HG03521 (cell line): ENCODE measurements at regions not wholly inside any gene's neighbourhood (a gene's known extent, or its start where the extent isn't known, plus 50 kb on each side); places are given as distances from the start of the nearest gene placed in this dataset.
"Not testable (repeated sequence)": the region's sequence is repeated elsewhere in the genome, so short reads cannot be mapped to it uniquely, and the experiment has no call there.

Source experiments
- ATAC-seq: cut with Tn5 transposase; IDR thresholded peaks from one replicate; pipeline ENCODE4 v1.9.1; 2021; ENCODE audit warnings: mild to moderate bottlenecking, moderate library complexity; ENCODE audit not compliant: unreplicated experiment

GRCh38 chr14:86064595-86064994 lies 534.7 kb downstream of the FLRT2 start:
- not testable (repeated sequence) for ATAC-seq

DNA sequence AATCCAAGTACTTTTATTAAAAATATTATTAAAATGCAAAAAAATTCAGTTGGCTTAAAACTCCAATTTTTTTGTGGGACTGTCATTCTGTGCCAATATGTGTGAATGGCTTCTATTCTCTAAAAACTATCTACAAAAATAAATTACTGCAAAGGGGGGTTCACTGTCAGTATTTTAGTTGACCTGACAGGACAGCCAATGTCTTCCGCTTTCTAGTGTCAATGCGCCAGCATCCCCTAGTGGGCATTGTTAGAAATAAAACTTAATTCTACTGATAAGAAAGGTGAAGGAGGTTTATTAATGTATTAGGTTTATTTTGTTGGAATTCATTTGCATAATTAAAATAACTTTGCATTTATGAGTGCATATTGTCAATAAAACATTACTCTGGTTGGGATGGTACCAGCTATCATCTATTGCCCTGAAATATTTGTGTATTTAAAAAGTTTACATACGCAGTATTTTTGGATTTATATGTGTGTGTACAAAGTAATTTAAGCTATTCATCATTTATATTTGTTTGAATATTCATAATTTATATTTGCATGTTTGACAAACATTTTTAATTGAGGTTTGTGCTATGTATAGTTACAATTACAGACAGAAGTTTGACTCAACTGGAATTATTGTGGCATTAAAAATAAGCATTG lies 527.2 kb downstream of the FLRT2 start:
- no peak for ATAC-seq

DNA sequence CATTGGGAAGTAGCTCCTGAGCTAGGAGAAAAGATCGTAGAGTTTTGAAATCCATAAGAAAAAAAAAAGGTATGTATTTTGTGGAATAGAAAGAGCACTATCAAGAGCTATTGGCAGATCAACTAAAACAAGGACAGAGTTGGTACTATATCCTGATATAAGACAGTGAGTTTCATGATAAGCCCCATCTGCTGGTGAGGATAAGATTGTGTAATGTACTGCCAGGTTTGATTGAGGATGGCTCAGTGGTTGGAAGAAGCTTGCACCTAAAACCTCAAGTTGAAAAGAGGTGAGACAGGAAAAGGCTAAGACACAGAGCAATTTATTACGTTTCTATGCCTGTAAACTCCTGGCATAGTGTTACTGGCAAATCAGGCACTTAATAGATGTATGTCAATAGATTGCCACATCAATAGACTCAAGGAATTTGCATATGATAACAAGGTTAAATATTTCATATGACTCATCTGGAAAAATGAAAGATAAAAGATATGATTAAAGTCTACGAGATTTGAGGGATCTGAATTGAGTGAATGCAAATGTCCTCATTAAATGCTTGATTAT lies 525.6 kb downstream of the FLRT2 start:
- ATAC-seq = no peak

GRCh38 chr14:86052868-86053267 lies 522.9 kb downstream of the FLRT2 start:
- ATAC-seq = no peak

DNA sequence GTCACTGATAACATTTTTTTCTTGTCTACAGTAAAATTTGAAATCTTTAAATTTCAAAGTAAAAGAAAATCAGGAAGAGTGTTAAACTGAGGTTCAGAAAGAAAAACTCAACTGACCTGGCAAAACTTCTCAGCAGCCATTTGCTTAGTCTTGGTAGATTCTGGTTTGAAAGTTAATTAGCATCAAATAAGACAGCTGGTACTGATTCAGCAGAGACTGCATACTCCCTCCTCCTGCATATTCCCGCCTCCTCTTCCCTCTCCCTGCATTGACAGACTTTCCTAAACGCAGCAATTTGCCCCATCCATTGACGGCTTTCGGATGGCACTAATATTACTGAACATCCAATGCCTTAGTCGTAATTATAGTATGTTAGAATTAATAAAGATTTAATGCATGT lies 520.8 kb downstream of the FLRT2 start:
- no peak for ATAC-seq

- no peak for ATAC-seq
Observed at GRCh38 chr14:86050072-86050683, 520.2 kb downstream of the FLRT2 start.

DNA sequence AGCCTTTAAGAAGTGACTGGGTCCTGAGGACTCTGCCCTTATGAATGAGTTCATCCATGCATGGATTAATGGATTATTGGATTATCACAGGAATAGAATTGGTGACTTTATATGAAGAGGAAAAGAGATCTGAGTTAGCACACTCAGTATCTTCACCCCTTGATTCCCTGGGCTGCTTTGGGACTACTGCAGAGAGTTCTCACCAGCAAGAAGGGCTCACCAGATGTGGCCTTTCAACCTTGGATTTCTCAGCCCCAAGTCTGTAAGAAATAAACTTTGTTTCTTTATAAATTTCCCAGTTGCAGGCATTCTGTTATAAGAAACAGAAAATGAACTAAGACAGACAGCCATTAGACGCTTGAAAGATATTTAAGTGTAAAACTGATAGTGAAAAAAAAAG lies 509.2 kb downstream of the FLRT2 start:
- no peak for ATAC-seq

DNA sequence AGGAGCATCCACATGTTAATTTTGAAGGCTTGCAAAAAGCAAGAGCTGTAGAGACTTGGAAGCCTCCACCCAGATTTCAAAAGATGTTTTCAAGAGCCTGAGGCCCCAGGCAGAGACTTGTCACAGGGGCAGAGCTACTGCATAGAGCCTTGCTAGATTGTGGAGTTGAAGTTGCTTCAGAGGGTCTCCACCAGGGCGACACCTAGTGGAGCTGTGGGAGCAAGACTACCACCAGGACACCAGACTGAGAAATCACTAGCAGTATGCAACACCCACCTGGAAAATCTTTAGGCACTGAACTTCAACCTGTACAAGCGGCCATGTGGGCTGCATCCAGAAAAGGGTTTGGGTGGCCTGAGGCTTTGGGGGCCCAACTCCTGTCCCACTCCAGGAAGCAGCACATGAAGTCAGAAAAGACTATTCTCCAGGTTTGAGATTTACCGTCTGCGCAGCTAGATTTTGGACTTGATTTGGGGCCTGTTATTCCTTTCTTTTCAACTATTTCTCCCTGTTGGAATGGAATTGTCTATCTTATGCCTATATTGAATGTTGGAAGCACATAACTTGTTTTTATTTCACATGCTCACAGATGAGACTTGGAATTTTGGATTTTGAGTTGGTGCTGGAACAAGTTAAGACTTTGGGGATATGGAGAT lies 508.6 kb downstream of the FLRT2 start:
- ATAC-seq = peak; percentile 54

GRCh38 chr14:86035882-86036281 lies 505.9 kb downstream of the FLRT2 start:
- ATAC-seq = peak; percentile 53

- ATAC-seq = no peak
Observed at GRCh38 chr14:86027990-86028389, 498.0 kb downstream of the FLRT2 start.

DNA sequence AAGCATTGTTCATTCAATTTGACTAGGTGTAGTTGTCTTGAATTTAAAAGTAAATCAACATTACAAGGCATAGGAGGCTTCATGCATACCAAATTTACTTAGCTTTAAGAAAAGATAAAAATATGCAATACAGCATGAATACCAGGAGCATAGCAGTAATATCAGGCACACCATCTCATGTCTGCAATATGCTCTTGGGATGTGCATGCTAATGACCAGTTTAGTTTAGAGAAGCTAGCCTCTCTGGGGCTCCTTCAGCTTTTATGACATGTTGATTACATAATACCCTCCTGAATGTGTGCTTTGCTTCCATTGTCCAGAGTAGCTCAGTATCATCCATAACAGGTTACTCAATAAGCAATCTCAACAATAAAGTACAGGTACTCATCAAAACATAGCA lies 497.2 kb downstream of the FLRT2 start:
- no peak for ATAC-seq

GRCh38 chr14:86022031-86022629 lies 492.2 kb downstream of the FLRT2 start:
- no peak for ATAC-seq

GRCh38 chr14:86020841-86021240 lies 490.9 kb downstream of the FLRT2 start:
- ATAC-seq = no peak

DNA sequence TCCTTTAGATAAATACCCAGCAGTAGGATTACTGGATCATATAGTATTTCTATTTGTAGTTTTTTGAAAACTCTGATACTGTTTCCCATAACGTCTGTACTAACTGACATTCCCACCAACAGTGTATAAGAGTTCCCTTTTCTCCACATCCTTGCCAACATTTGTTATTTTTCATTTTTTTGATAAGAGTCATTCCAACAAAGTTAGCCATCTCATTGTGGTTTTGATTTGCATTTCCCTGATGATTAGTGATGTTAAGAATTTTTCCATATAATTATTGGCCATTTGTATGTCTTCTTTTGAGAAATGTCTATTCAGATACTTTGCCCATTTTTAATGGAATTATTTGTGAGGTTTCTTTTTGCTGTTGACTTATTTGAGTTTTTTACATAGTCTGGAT lies 486.0 kb downstream of the FLRT2 start:
- ATAC-seq = no peak

DNA sequence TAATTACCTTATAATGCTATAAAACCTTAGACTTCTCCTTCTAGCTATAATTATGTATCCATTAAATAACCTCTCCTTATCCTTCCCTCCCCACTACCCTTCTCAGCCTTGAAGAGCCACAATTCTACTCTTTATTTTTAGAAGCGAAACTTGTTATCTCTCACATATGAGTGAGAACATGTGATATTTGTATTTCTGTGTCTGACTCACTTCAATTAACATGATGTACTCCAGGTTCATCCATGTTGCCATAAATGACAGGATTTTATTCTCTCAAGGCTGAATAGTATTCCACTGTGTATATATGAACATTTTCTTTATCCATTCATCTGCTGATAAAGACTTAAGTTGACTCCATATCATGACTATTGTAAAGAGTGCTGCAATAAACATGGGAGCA lies 485.6 kb downstream of the FLRT2 start:
- no peak for ATAC-seq

GRCh38 chr14:86013641-86014040 lies 483.7 kb downstream of the FLRT2 start:
- no peak for ATAC-seq

DNA sequence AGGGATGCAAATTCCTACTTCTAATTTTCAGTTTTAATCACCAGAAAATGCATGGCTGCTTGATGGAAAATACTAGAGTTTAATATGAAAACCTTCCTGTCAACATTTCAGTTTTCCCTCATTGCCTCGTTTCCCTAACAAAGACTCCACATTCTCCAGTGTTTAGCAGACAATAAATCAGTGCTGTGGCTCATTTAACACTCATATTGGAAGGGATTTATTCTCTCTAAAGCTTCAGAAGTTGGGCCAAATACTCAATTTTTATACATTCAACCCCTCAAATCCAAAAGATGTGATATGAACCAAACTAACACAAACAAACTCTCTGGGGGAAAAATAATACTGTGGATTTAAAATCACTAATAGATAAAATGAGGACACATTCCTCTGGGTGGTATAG lies 482.5 kb downstream of the FLRT2 start:
- no peak for ATAC-seq

DNA sequence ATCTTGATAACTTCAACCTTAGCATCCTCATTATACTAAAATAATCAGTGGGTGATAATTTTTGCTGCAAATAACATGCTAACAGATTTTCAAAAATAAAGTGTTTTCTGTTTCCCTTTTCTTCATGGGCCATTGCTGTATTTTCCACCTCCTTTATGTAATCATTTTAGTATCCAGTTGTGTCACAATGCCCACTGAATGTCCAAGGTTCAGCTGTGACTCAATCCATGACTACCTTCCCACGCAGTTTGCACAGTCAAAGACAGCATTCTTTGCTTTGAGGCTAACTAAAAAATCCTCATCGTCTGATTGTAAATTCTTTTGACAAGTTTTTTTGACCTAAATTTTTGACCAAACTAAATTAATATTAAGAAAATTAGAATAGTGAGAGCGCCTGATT lies 474.1 kb downstream of the FLRT2 start:
- ATAC-seq = no peak

DNA sequence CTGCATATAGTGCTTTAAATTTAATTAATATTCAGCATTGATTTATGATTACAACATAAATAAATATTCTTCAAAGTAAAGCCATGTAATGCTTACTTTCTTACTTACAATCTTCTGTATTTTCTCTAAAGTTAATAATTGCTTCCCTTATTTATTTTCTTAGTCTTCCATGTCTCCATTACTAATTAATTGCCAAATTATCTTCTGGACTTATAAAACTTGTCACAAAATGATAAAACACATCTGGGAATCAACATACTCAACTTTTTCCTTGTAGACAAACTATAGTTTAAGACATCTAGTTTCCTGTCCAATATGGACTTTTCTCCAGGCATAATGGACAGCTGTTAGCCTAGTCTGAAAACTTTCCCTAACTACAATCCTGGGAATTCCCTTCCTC lies 466.6 kb downstream of the FLRT2 start:
- ATAC-seq = no peak

DNA sequence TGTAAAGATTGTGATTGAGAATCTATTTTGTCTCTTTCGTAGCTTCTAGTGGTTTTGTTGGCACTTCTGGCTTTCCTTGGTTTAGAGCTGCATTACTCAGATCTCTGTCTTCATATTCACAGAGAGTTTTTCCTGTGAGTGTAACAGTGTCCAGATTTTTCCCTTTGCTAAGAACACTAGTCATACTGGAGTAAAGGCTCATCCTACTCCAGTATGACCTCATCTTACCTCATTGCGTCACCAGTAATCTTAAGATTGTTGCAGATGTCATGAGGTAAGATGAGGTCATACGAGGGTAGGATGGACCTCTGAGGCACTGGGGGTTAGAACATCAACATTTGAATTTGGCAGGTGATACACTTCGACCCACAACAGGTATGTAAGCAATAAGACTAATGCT lies 461.2 kb downstream of the FLRT2 start:
- ATAC-seq = no peak

GRCh38 chr14:85987907-85988306 lies 458.0 kb downstream of the FLRT2 start:
- ATAC-seq = no peak

DNA sequence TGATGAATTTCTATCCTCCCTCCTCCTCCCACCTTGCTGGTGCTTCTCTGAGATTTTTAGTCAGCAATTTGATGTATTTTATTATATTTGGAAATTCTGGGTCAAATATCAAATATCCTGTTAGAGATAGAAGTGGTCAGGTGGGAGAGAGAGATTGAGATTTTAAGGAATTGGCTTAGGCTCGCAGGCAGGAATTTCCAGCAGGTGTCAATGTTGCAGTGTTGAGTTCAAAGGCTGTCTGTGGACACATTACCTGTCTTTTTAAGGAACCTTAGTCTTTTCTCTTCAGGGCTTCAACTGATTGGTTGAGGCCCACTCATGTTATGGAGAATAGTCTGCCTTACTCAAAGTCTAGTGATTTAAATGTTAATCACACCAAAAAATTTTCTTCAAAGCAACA lies 457.3 kb downstream of the FLRT2 start:
- ATAC-seq = no peak
